ENCODE measurements at regions not wholly inside any gene's neighbourhood (a gene's known extent, or its start where the extent isn't known, plus 50 kb on each side); places are given as distances from the start of the nearest gene placed in this dataset.

DNA sequence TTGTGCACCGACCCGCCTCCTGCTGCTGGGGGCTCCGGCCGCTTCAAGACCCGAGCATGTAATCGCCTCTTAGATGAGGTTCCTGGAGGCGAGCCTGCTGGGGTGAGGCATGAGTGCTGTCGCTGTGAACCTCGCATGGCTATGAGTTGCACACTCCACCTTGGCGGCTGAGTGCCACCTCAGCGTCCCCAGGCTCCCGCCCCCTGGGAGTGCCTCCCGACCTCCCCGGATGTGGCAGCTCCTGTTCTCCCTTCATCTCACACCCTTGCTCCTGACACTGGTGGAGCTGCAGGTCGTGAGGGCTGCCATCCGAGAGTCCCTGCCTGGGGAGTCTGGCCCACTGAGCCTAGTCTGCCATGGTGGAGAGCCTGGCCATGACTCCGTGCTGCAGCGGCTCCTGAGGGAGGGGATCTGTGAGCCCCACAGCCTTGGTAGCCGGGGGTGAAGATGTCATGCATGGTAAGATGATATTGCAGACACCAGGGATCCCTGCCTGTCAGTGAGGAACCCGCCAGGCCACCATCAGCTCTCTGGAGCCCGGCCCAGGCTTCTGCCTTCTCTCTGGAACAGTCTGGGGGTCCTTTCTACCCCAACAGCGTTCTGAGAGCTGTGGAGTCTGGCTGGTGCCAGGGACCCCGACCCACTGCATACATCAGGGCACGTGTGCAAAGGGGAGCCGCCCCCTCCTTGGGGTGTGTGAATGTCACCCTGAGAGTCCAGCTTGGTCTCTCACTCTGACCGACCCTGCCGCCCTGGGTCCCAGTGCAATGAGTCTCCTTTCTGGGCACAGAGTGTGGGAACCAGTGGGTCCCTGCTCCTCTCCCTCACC is 61.6 kb upstream of the HS6ST1 start:
- no peak for DNase-seq (ENCODE audit: low spot score)

GRCh38 chr2:128380961-128381938 is 62.6 kb upstream of the HS6ST1 start:
- DNase-seq (ENCODE audit: low spot score): no peak

- DNase-seq (ENCODE audit: low spot score): no peak
These were observed 65.8 kb upstream of the HS6ST1 start for GRCh38 chr2:128384446-128384845.

DNA sequence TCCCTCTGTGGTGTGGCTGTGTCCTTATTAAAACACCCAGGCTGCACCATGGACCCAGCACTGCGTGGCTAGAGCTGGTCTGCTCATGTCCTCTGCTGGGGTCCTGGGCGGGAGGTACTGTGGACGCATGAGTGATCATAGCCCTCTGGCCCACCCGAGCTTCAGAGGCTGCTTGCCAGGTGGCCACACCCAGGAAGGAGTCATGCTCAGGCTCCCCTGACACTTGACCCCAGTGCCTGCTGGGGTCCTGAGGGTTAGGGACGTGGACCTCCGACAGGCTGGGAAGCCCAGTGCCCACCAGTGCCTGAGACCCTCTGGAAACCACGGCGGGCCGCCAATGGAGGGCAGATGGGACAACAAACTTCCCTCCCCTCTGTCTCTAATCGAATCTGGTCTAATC is 66.3 kb upstream of the HS6ST1 start:
- DNase-seq (ENCODE audit: low spot score): no peak

- no peak for DNase-seq (ENCODE audit: low spot score)
These were observed 66.7 kb upstream of the HS6ST1 start for GRCh38 chr2:128385365-128385764.

DNA sequence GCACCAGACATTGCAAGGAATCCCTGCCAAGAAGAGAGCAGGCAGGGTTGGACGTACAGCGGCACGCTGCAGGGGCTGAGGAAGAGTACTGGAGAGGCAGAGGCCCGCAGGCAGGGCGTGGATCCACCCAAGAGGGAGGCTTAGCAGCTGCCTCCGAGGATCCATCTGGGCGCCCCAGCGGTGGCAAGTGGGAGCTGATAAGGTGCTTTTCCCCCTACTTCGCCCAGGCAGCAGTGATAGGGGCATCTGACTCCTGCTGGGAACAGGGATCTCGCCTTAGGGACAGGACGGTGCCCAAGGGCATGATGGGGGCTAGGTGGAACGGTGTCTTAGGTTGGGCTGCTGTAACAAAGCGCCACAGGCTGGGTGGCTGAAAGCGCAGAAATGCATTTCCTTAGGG is 67.4 kb upstream of the HS6ST1 start:
- DNase-seq (ENCODE audit: low spot score): no peak

DNA sequence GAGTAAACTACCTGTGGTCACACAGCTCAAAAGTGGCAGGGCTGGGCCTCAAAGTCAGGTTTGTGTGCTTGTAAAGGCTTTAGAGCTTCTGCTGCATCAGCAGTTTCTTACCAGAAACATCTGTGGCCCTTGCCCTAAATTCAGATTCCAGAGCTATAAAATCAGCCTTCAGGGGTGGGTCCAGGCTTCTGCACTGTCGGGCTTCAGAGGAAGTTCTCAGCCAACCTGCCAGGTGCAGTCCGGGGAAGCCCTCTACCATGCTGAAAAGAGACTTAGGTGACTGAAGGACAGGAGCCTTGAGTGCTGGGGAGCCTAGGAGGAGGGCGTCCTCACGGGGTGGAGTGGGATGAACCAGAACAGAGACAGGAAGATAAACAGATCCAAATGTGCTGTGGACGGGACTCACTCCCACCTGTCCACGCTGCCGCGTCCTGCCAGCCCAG is 69.9 kb upstream of the HS6ST1 start:
- DNase-seq (ENCODE audit: low spot score): no peak

- DNase-seq (ENCODE audit: low spot score): no peak
These were observed 70.9 kb upstream of the HS6ST1 start for GRCh38 chr2:128389388-128390086.

GRCh38 chr2:128390256-128390990 is 71.8 kb upstream of the HS6ST1 start:
- DNase-seq (ENCODE audit: low spot score): no peak

- no peak for DNase-seq (ENCODE audit: low spot score)
These were observed 72.4 kb upstream of the HS6ST1 start for GRCh38 chr2:128390991-128391630.

- DNase-seq (ENCODE audit: low spot score): no peak
These were observed 73.0 kb upstream of the HS6ST1 start for GRCh38 chr2:128391679-128392078.

GRCh38 chr2:128392207-128392606 is 73.5 kb upstream of the HS6ST1 start:
- no peak for DNase-seq (ENCODE audit: low spot score)

DNA sequence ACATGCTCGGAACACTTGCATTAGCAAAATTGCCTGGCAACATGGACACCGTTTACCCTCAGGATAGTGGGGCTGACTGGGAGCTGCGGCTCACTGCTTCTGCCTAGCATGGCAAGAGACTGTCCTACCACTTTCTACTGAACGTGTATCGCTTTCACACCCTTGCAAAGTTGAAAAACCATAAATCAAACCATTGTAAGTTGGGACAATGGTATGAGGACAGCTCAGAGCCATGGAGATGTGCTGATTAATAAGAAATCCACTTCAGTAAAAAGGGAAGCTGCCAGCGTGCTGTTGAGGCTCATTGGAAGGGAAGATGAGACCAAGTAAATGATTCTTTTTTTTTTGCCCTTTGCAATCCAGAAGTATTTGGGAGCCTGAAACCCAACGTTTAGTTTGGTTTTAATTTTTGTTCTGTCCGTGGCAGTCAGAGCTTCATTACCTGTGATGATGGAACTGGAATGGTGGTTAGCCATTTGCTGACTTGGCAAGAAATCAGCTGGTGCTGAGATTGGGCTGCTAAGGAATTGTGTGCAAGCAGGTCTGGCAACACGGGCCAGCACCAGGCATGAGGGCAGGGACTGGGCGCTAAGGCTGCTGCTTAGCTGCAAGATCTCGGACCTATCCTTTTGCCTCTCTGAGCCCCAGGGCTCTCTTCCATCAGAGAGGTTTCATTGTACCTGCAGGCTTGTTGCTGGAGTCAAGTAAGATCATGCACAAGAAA is 75.5 kb upstream of the HS6ST1 start:
- no peak for DNase-seq (ENCODE audit: low spot score)

GRCh38 chr2:128395196-128395595 is 76.5 kb upstream of the HS6ST1 start:
- no peak for DNase-seq (ENCODE audit: low spot score)

DNA sequence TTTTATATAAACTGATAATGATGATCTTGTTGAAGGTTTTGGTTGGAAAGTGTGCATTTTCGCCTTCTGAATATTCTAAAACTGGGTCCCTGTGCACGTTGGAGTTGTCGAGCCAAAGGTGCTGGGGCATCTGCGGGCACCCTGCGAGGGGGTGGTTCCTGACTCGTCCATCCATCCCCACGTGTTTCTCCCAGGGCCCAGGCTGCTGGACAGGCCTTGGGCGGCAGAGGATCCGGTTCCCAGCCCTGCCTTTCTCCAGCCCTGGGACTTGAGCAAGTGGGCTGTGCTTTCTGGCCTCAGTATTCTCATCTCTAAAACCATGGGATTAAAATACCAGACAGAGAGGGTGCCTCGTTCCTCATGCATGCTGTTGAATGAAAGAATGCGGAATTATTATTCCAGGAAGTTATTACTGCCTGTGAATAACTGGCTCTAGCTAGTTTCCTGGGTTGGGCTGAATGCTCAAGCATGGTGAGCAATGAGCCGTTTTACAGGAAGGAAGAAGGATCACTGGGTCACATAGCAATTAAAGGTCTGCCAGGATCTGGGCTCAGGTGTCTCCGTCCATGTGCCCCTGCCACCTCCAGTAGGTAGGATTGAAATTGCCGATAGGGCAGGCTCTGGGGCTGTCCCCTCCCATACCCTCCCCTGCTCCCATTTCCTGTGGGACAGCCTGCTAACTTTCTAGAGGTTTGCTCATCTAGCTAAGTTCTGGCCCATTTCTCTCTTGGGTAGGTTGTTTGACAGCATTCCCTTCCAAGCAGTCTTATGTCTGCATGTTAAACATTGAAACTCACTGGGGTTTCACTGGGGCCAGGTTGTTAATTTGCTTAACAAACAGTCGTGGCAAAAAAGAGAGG is 77.2 kb upstream of the HS6ST1 start:
- DNase-seq (ENCODE audit: low spot score): no peak

DNA sequence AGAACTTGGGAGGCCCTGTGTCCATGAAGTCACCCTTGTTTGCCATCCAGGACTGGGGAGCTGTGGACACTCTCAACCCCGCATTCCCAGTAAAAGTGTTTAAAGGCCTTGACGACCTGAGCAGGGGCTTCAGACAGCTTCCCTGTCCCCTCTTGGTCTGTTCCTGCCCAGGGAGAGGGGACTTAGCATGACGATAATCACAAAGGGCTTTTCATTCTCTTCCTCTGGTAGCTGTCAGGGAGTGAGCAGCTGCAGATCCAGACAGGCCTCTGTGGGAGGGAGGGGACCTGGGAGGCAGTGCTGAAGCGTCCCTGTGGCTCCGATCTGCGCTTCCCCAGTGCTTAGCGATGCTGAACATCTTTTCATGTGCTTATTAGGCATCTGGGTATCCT is 77.8 kb upstream of the HS6ST1 start:
- DNase-seq (ENCODE audit: low spot score): no peak

GRCh38 chr2:128396946-128397345 is 78.3 kb upstream of the HS6ST1 start:
- no peak for DNase-seq (ENCODE audit: low spot score)

- DNase-seq (ENCODE audit: low spot score): no peak
These were observed 80.6 kb upstream of the HS6ST1 start for GRCh38 chr2:128399256-128399655.

DNA sequence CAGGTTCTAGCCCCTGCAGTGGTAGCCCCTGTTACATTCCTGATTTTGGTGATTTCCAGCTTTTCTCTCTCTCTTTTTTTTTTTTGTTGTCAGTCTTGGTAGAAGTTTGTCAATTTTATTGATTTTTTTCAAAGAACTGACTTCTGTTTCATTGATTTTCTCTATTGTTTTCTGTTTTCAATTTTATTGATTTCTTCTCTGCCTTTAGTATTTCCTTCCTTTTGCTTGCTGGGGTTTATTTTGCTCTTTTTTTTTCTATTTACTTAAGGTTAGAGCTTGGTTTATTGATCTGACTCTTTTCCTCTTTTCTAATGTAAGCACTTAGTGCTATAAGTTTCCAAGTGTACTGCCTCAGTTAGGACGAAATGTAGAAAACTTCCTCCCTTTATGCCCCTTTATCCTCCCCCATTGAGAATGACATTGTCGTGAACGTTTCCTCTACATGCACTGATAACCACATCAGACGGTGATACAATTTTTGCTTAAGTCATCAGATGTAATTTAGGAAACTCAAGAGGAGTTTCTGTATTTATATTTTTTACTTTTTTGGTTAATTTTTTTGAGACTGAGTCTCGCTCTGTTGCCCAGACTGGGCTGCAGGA is 81.1 kb upstream of the HS6ST1 start:
- no peak for DNase-seq (ENCODE audit: low spot score)

Measured in activated CD4-positive, alpha-beta T cell treated with anti-CD3 and anti-CD28 coated beads, Interleukin-2, Interleukin-4, amounts not matched to agents 100 ng/mL and 50 ng/mL, durations not matched to agents 16 hours and 8 hours (primary cell).